K562 (cell line): ENCODE measurements at regions not wholly inside any gene's neighbourhood (a gene's known extent, or its start where the extent isn't known, plus 50 kb on each side); places are given as distances from the start of the nearest gene placed in this dataset.

Source experiments
- MGA ChIP-seq: fragments of 450-650 bp; IDR thresholded peaks from 2 replicates; pipeline ENCODE4 v1.6.1; 2016; ENCODE audit warnings: mild to moderate bottlenecking, moderate library complexity
- POU5F1 ChIP-seq: fragments of 150-350 bp; IDR thresholded peaks from 2 replicates; pipeline ENCODE4 v1.6.1; 2014; ENCODE audit warnings: borderline replicate concordance, low read length, low read depth, mild to moderate bottlenecking; ENCODE audit not compliant: partially characterized antibody
- SMAD2 ChIP-seq: fragments of 150-350 bp; IDR thresholded peaks from 2 replicates; pipeline ENCODE4 v1.6.1; 2014; ENCODE audit warnings: low read depth, mild to moderate bottlenecking, low read length
- SRF ChIP-seq, 2 experiments: fragments of 250-450, 450-650 bp in 1 of 2; sonication (Bioruptor Pico) in 1 of 2; sonication (generic) in 1 of 2; formaldehyde crosslinking; IDR thresholded peaks; 2 replicates each; pipeline versions ENCODE4 v1.5.0 to v1.5.1; 2020 to 2022; ENCODE audit warnings: mild to moderate bottlenecking in 1 of 2, missing genetic modification reagents in 1 of 2

GRCh38 chr2:40937284-40937683, 485.4 kb upstream of the SLC8A1 start (continued):
- TF ChIP-seq MGA (no peak), SRF (CRISPR knock-in tag; IDR thresholded peaks at IDR 0.05) (no peak), POU5F1 (no peak), SMAD2 (no peak)
